Colonic mucosa (tissue), 4 donors: ENCODE measurements at regions not wholly inside any gene's neighbourhood (a gene's known extent, or its start where the extent isn't known, plus 50 kb on each side); places are given as distances from the start of the nearest gene placed in this dataset.

Source experiments
- DNase-seq: peaks from one replicate; pipeline ENCODE4 v3.0.0-alpha.2; 2020
- H3K27ac ChIP-seq: fragments of 200-600 bp; one replicate; pipeline ENCODE4 v1.8.0; 2021
- H3K27me3 ChIP-seq: fragments of 200-600 bp; one replicate; pipeline ENCODE4 v1.8.0; 2021
- H3K36me3 ChIP-seq: fragments of 200-600 bp; one replicate; pipeline ENCODE4 v1.8.0; 2021
- H3K4me1 ChIP-seq: fragments of 200-600 bp; one replicate; pipeline ENCODE4 v1.8.0; 2021; ENCODE audit warnings: mild to moderate bottlenecking
- H3K4me3 ChIP-seq: fragments of 200-600 bp; one replicate; pipeline ENCODE4 v1.8.0; 2021
- H3K9ac ChIP-seq, 2 donors: one replicate each; pipeline ENCODE4 v1.7.0; 2013; ENCODE audit warnings: control low read depth in 2 of 2, low read depth in 2 of 2, low read length in 2 of 2
- H3K9me3 ChIP-seq: fragments of 200-600 bp; one replicate; pipeline ENCODE4 v1.8.0; 2021
- intact Hi-C: fragments of 100-400 bp; cut with DNase I; formaldehyde crosslinking; loops from one replicate; pipeline ENCODE4 v1.14.1; 2022
- TF ChIP-seq, protein P1 (sequence below): fragments of 200-600 bp; IDR thresholded peaks from one replicate; pipeline ENCODE4 v1.8.0; 2022; ENCODE audit warnings: antibody characterized with exemption, mild to moderate bottlenecking
- donor health status: healthy.
- donor health status: DM: no; HTN: no; CAD: no.
- donor health status: DM: no; HTN: no; CAD: no.

DNA sequence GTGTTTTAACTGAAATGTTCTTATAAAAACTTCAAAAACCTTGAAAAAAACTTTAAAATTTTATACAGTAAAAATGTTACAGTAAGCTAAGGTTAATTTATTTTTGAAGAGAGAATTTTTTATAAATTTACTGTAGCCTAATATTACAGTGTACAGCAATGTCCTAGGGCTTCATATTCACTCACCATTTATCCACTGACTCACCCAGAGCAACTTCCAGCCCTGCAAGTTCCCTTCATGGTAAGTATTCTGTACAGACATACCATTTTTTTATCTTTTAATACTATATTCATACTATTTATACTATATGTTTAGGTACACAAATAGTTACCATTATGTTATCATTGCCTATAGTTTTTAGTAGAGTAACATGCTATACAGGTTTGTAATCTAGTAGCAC, 396.7 kb upstream of the MMADHC start:
- TF ChIP-seq, protein P1, sequence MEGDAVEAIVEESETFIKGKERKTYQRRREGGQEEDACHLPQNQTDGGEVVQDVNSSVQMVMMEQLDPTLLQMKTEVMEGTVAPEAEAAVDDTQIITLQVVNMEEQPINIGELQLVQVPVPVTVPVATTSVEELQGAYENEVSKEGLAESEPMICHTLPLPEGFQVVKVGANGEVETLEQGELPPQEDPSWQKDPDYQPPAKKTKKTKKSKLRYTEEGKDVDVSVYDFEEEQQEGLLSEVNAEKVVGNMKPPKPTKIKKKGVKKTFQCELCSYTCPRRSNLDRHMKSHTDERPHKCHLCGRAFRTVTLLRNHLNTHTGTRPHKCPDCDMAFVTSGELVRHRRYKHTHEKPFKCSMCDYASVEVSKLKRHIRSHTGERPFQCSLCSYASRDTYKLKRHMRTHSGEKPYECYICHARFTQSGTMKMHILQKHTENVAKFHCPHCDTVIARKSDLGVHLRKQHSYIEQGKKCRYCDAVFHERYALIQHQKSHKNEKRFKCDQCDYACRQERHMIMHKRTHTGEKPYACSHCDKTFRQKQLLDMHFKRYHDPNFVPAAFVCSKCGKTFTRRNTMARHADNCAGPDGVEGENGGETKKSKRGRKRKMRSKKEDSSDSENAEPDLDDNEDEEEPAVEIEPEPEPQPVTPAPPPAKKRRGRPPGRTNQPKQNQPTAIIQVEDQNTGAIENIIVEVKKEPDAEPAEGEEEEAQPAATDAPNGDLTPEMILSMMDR = no peak
- DNase-seq = no peak
- no peaks in the 10 kb centered on the region for H3K9me3 ChIP-seq
- no peak overlapping the region for H3K9ac ChIP-seq
- no peaks in the 10 kb centered on the region for H3K27me3 ChIP-seq
- no peaks in the 10 kb centered on the region for H3K36me3 ChIP-seq
- intact Hi-C loops = no loop called here
- no peak overlapping the region for H3K4me3 ChIP-seq
- no peaks in the 10 kb centered on the region for H3K4me1 ChIP-seq
- no peak overlapping the region for H3K27ac ChIP-seq

DNA sequence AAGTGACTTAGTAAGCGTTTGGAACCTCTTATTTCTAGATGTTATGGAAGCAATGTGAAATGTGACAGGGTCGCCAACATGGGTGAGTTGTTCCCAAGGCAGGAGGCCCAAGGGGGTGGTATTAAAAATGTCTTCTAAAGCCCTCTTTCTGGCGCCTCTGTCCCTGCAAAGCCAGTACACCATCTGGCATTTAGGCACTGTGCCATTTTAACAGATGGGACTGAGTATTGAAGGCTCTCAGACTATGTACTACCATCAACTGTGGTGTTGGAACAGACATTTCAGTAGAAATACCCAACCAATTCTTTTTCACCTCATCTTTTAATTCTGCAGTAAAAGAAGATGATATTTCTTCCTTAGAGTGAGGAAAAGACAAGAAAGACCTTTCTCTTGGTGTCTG, 384.5 kb upstream of the MMADHC start:
- intact Hi-C loops = no loop called here

DNA sequence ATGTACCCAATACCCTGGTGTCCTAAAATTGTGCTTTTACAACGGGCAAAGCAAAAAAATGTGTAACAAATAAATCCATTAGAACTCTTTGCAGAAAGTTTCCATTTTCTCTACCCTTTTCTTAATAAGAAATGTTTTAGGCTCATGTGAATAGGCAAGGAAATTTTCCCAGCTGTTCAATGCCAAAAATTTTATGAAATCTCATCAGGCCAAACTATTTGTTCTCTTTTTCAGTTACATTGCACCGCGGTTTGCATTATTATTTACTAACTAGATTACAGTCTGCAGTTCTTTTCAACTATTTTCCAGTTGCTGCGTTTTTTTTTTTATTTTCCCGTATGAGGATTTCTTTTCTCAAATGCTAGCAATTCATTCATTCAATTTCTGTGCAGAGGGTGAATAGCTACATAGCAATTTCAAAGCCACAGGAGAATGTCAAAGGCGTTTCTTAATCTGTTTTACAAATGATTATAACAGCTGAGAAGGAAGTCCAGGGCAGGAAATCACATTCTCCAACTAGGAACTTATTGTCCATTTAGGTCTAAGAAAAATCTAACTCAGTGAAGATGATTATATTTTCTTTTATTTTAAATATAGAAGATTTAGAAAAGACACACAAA, 367.5 kb upstream of the MMADHC start:
- Histone ChIP-seq H3K4me1 (no peaks in the 10 kb centered on the region), H3K27me3 (no peaks in the 10 kb centered on the region), H3K4me3 (no peak overlapping the region), H3K36me3 (no peaks in the 10 kb centered on the region), H3K9me3 (no peaks in the 10 kb centered on the region), H3K27ac (no peak overlapping the region), H3K9ac (no peak overlapping the region)
- TF ChIP-seq, protein P1 = no peak
- intact Hi-C loops = no loop called here
- no peak for DNase-seq

More for the DNA sequence above, 384.5 kb upstream of the MMADHC start:
- H3K4me3 ChIP-seq = no peak overlapping the region
- no peaks in the 10 kb centered on the region for H3K9me3 ChIP-seq
- no peak for DNase-seq
- H3K27me3 ChIP-seq = no peaks in the 10 kb centered on the region
- H3K36me3 ChIP-seq = no peaks in the 10 kb centered on the region
- TF ChIP-seq, protein P1 = no peak
- H3K4me1 ChIP-seq = no peaks in the 10 kb centered on the region
- no peak overlapping the region for H3K27ac ChIP-seq
- H3K9ac ChIP-seq = no peak overlapping the region

DNA sequence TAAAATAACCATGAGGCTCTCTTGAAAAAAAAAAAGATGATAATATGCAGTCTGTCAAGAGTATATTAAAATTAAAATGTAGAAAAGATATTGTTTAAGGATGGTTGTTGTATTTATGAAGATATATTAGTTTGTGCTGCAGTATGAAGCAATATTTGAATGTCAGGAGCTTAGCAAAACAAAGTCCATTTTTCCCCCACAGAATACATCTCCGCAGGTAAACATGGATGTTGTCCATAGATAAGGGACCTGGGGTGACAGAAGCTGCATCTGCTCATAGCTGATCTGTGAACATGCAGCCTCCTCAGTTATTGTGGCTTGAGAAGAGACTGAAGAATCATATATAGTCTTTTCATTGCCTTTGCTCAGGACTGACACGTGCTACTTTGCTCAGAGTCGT, 366.1 kb upstream of the MMADHC start:
- TF ChIP-seq, protein P1 = no peak
- Histone ChIP-seq H3K27me3 (no peaks in the 10 kb centered on the region), H3K36me3 (no peaks in the 10 kb centered on the region), H3K27ac (no peak overlapping the region), H3K9ac (no peak overlapping the region), H3K4me3 (no peak overlapping the region), H3K4me1 (no peaks in the 10 kb centered on the region), H3K9me3 (no peaks in the 10 kb centered on the region)
- intact Hi-C loops = no loop called here
- DNase-seq = no peak

DNA sequence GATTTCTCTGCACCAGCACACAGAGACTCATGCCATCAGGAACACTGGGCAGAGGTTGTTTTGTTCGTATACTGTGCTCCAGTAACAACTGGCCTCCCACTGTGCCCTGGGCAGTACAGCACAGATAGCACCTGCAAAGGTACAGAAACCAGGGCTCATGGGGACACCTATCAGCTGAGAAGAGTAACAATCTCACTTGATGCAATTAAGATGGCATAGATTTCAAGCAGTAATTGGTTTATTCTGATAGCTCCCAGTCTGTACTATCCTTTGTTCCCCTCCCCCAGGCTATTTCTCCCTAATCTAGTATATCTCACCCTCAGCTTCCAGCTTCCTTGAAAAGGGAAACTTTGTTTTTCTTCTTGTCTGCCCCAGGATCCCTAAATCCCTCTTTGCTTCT, 343.9 kb upstream of the MMADHC start:
- Histone ChIP-seq H3K36me3 (no peaks in the 10 kb centered on the region), H3K27me3 (no peaks in the 10 kb centered on the region), H3K9me3 (no peaks in the 10 kb centered on the region), H3K4me3 (no peak overlapping the region), H3K4me1 (no peaks in the 10 kb centered on the region), H3K9ac (no peak overlapping the region), H3K27ac (no peak overlapping the region)
- no peak for DNase-seq
- TF ChIP-seq, protein P1 = no peak
- intact Hi-C loops = no loop called here
